Kasumi-1 (cell line): ENCODE measurements at regions not wholly inside any gene's neighbourhood (a gene's known extent, or its start where the extent isn't known, plus 50 kb on each side); places are given as distances from the start of the nearest gene placed in this dataset.
"Not testable (repeated sequence)": the region's sequence is repeated elsewhere in the genome, so short reads cannot be mapped to it uniquely, and the experiment has no call there.

Experiments
- DNase-seq, 2 experiments: peaks; one replicate each; lab custom pipeline; 2025; lab: John Stamatoyannopoulos, UW

- no peak for DNase-seq
Measured at GRCh38 chr14:106347890-106348755, 821.7 kb downstream of the TMEM121 start.

- not testable (repeated sequence) for DNase-seq
Measured at GRCh38 chr14:106348873-106349540, 822.6 kb downstream of the TMEM121 start.

GRCh38 chr14:106349678-106350457, 823.5 kb downstream of the TMEM121 start:
- not testable (repeated sequence) for DNase-seq

- DNase-seq, result not testable (repeated sequence)
Measured at GRCh38 chr14:106355007-106355791, 828.8 kb downstream of the TMEM121 start.

GRCh38 chr14:106355881-106356642, 829.7 kb downstream of the TMEM121 start:
- not testable (repeated sequence) for DNase-seq

GRCh38 chr14:106356643-106356930, 830.2 kb downstream of the TMEM121 start:
- not testable (repeated sequence) for DNase-seq

GRCh38 chr14:106359157-106359887, 832.9 kb downstream of the TMEM121 start:
- DNase-seq, result not testable (repeated sequence)

GRCh38 chr14:106365371-106365770, 839.0 kb downstream of the TMEM121 start:
- not testable (repeated sequence) for DNase-seq

- not testable (repeated sequence) for DNase-seq
Measured at GRCh38 chr14:106365894-106366293, 839.5 kb downstream of the TMEM121 start.

GRCh38 chr14:106366971-106367370, 840.6 kb downstream of the TMEM121 start:
- not testable (repeated sequence) for DNase-seq

- not testable (repeated sequence) for DNase-seq
Measured at GRCh38 chr14:106369456-106369855, 843.1 kb downstream of the TMEM121 start.

GRCh38 chr14:106372870-106373652, 846.7 kb downstream of the TMEM121 start:
- DNase-seq, result peak; percentile 63 to 67

GRCh38 chr14:106373653-106374110, 847.3 kb downstream of the TMEM121 start:
- not testable (repeated sequence) for DNase-seq

GRCh38 chr14:106377432-106377831, 851.0 kb downstream of the TMEM121 start:
- no peak for DNase-seq

- no peak for DNase-seq
Measured at GRCh38 chr14:106378191-106378590, 851.8 kb downstream of the TMEM121 start.

- DNase-seq, result no peak
Measured at GRCh38 chr14:106380740-106381139, 854.4 kb downstream of the TMEM121 start.

GRCh38 chr14:106389186-106389585, 862.8 kb downstream of the TMEM121 start:
- DNase-seq, result not testable (repeated sequence)

- DNase-seq, result no peak
Measured at GRCh38 chr14:106390401-106390800, 864.0 kb downstream of the TMEM121 start.

- DNase-seq, result no peak
Measured at GRCh38 chr14:106390947-106391346, 864.6 kb downstream of the TMEM121 start.
